HEK293 (cell line): ENCODE measurements at regions not wholly inside any gene's neighbourhood (a gene's known extent, or its start where the extent isn't known, plus 50 kb on each side); places are given as distances from the start of the nearest gene placed in this dataset.

Source experiments
- EGR2 ChIP-seq: fragments of 450-650 bp; formaldehyde crosslinking; IDR thresholded peaks from 2 replicates; pipeline ENCODE4 v1.5.1; 2016; ENCODE audit warnings: low read depth, missing biosample characterization, missing genetic modification characterization
- KLF16 ChIP-seq: fragments of 450-650 bp; formaldehyde crosslinking; IDR thresholded peaks from 2 replicates; pipeline ENCODE4 v1.5.1; 2017; ENCODE audit warnings: missing biosample characterization, missing genetic modification characterization
- SETDB1 ChIP-seq: IDR thresholded peaks from one replicate; pipeline ENCODE4 v1.6.1; 2017; ENCODE audit warnings: mild to moderate bottlenecking, low read length, moderate library complexity, mixed read lengths; ENCODE audit not compliant: insufficient read length
- SP7 ChIP-seq: fragments of 450-650 bp; formaldehyde crosslinking; IDR thresholded peaks from 2 replicates; pipeline ENCODE4 v1.5.1; 2016; ENCODE audit warnings: missing biosample characterization, missing genetic modification characterization
- ZFP41 ChIP-seq: fragments of 450-650 bp; formaldehyde crosslinking; IDR thresholded peaks from 2 replicates; pipeline ENCODE4 v1.5.1; 2016; ENCODE audit warnings: missing biosample characterization, missing genetic modification characterization, borderline replicate concordance
- ZNF274 ChIP-seq, 2 experiments: fragments of 200-500 bp in 1 of 2; fragments of 450-650 bp in 1 of 2; sonication (Bioruptor generic) in 1 of 2; formaldehyde crosslinking in 1 of 2; IDR thresholded peaks; 2 replicates each; pipeline versions ENCODE4 v1.5.1 to v1.6.1; 2014 to 2016; ENCODE audit warnings: borderline replicate concordance in 1 of 2, inconsistent platforms in 1 of 2, low read length in 1 of 2, missing biosample characterization in 1 of 2, missing genetic modification characterization in 1 of 2
- ZNF292 ChIP-seq: fragments of 450-650 bp; formaldehyde crosslinking; IDR thresholded peaks from 2 replicates; pipeline ENCODE4 v1.5.1; 2016; ENCODE audit warnings: low read depth, missing biosample characterization, missing genetic modification characterization, borderline replicate concordance
- ZNF510 ChIP-seq: fragments of 450-650 bp; formaldehyde crosslinking; IDR thresholded peaks from 2 replicates; pipeline ENCODE4 v1.5.1; 2018; ENCODE audit warnings: mild to moderate bottlenecking, missing genetic modification characterization, missing biosample characterization; ENCODE audit not compliant: insufficient replicate concordance
- ZNF670 ChIP-seq: fragments of 450-650 bp; formaldehyde crosslinking; IDR thresholded peaks from 2 replicates; pipeline ENCODE4 v1.5.1; 2016; ENCODE audit warnings: missing biosample characterization, missing genetic modification characterization, low read depth
- TF ChIP-seq, protein P1 (sequence below): sonication (generic); formaldehyde crosslinking; IDR thresholded peaks from 2 replicates; pipeline ENCODE4 v1.8.1; 2022; ENCODE audit warnings: mild to moderate bottlenecking, moderate library complexity, missing genetic modification reagents
- TF ChIP-seq, protein P2 (sequence below): fragments of 450-650 bp; formaldehyde crosslinking; IDR thresholded peaks from 2 replicates; pipeline ENCODE4 v1.5.1; 2016; ENCODE audit warnings: missing biosample characterization, missing genetic modification characterization

DNA sequence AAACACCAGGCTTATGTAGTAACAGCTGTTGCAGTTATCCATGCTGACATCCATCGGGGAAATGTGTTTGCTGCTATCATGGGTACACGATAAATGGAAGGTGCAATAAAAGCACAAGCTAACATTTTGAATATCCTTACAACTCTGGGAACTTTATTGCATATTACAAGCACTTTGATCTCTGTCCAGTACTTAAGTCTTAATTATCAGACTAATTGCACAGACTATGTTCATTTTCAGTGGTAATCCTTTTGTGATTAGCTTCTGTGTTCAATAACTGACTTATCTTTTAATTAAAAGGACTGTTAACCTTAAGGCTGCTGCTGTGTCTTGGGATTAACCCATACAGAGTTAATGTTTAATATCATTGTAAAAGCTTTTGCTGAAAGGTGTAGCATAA is 101.4 kb upstream of the ATP5MC3 start:
- TF ChIP-seq, protein P1, sequence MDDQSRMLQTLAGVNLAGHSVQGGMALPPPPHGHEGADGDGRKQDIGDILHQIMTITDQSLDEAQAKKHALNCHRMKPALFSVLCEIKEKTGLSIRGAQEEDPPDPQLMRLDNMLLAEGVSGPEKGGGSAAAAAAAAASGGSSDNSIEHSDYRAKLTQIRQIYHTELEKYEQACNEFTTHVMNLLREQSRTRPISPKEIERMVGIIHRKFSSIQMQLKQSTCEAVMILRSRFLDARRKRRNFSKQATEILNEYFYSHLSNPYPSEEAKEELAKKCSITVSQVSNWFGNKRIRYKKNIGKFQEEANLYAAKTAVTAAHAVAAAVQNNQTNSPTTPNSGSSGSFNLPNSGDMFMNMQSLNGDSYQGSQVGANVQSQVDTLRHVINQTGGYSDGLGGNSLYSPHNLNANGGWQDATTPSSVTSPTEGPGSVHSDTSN: no peak
- TF ChIP-seq, protein P2, sequence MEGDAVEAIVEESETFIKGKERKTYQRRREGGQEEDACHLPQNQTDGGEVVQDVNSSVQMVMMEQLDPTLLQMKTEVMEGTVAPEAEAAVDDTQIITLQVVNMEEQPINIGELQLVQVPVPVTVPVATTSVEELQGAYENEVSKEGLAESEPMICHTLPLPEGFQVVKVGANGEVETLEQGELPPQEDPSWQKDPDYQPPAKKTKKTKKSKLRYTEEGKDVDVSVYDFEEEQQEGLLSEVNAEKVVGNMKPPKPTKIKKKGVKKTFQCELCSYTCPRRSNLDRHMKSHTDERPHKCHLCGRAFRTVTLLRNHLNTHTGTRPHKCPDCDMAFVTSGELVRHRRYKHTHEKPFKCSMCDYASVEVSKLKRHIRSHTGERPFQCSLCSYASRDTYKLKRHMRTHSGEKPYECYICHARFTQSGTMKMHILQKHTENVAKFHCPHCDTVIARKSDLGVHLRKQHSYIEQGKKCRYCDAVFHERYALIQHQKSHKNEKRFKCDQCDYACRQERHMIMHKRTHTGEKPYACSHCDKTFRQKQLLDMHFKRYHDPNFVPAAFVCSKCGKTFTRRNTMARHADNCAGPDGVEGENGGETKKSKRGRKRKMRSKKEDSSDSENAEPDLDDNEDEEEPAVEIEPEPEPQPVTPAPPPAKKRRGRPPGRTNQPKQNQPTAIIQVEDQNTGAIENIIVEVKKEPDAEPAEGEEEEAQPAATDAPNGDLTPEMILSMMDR: no peak
- no peak for TF ChIP-seq KLF16 (tag by site-specific recombination)
- TF ChIP-seq EGR2 (tag by site-specific recombination): no peak
- TF ChIP-seq ZNF292: no peak
- no peak for TF ChIP-seq ZNF510 (tag by site-specific recombination)
- TF ChIP-seq SETDB1: no peak
- TF ChIP-seq ZNF670 (tag by site-specific recombination): no peak
- TF ChIP-seq SP7 (tag by site-specific recombination): no peak
- no peak for TF ChIP-seq ZFP41
- no peak for TF ChIP-seq ZNF274 (IDR thresholded peaks at IDR 0.05; ENCODE audit: low read length)
- no peak for TF ChIP-seq ZNF274 (tag by site-specific recombination; IDR thresholded peaks at IDR 0.05; ENCODE audit: borderline replicate concordance)
